DMS153 (cell line): ENCODE measurements at regions not wholly inside any gene's neighbourhood (a gene's known extent, or its start where the extent isn't known, plus 50 kb on each side); places are given as distances from the start of the nearest gene placed in this dataset.
"Not testable (repeated sequence)": the region's sequence is repeated elsewhere in the genome, so short reads cannot be mapped to it uniquely, and the experiment has no call there.

Experiments used
- DNase-seq: peaks from one replicate; lab custom pipeline; 2025; lab: John Stamatoyannopoulos, UW

DNA sequence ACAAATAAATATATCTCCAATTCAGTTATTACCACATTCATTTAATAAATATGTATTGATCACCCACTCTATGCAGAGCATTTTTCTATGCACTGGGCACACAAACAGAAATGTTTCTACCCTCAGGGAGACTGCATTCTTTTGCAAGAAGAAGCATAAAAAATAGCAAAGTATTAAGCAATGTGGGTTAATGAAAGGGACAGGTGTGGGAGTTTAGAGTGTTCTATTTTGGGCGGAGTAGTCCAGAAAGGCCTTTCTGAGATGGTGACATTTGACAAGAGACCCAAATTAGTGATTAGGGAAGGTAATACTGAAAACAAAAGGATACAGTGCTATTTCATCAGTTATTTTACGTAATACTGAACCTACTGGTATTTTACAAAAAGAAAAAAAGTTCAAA is 394.3 kb upstream of the CHST9 start:
- no peak for DNase-seq

GRCh38 chr18:27577752-27578151 is 392.6 kb upstream of the CHST9 start:
- DNase-seq: no peak

- DNase-seq: no peak
These were observed 392.2 kb upstream of the CHST9 start for GRCh38 chr18:27577265-27577664.

GRCh38 chr18:27567434-27567833 is 382.3 kb upstream of the CHST9 start:
- DNase-seq: no peak

DNA sequence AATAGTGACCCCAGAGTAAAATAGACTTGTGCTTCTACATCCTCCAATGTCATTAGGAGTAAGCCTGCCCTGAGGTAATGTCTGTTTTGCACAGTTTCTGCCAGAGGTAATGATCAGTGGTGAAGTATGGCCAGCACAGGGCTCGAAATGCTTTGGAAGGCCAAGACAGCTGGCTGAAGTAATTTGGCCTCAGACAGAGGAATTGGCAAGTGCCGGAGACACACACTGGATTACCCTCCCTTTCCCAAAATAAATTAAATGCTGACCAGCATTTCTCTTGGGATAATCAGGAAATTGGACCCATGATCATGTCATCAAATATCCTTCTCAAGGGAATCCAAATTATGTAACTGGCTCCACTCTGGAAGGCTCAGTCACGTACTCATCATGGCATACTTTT is 379.0 kb upstream of the CHST9 start:
- DNase-seq: no peak

- no peak for DNase-seq
These were observed 373.5 kb upstream of the CHST9 start for GRCh38 chr18:27558388-27559155.

DNA sequence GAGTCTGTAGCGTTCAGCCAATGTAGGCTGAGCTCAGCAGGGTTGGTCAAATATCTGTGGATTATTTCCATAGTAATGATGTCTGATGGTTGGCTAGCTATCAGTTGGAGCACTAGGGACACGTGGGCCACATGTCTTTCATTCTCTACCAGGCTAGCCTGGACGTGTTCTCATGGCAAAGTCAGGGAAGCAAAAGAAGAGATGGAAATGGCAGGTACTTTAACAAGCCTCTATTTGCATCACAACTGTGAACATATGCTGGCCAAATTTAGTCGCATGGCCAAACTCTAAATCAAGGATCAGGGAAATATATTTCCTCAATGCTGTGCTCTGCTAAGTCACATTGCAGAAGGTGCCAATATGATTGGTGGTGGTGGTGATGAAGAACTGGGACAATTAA is 371.6 kb upstream of the CHST9 start:
- peak; percentile 30 for DNase-seq

GRCh38 chr18:27549335-27550039 is 364.4 kb upstream of the CHST9 start:
- DNase-seq: no peak

DNA sequence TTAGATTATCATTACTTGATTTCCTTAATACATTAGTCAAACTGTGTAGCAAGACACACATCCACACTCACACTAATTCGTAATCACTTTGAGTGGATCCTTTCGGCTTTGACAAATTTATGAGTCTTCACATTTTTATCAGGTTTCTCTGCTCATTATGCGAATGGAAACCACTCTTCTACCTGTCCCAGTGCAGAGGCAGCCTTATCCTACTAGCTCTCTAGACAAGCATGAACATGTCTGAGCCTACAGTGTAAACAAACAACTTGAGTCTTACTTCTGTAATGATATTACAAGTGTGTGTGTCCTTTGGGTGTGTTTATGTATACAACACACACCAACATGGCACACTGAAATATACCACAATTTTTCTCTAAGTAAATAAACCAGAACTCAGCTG is 361.9 kb upstream of the CHST9 start:
- DNase-seq: peak; percentile 83

DNA sequence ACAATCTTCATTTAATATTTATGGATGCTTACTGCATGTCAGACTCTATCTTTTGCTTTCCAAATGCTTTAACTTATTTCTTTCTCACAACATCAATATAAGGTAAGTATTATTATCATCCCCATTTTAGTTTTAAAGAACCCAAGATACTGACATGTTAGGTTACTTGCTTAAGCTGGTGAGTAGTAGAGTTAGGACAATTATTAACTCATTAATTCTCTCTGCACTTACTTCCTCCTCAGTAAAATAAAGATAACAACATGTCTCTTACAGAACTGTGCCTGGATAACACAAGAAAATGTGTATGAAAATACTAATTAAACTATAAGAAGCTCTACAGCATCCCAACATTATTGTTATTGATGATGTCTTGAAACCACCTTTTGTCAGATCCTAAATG is 359.1 kb upstream of the CHST9 start:
- DNase-seq: no peak

DNA sequence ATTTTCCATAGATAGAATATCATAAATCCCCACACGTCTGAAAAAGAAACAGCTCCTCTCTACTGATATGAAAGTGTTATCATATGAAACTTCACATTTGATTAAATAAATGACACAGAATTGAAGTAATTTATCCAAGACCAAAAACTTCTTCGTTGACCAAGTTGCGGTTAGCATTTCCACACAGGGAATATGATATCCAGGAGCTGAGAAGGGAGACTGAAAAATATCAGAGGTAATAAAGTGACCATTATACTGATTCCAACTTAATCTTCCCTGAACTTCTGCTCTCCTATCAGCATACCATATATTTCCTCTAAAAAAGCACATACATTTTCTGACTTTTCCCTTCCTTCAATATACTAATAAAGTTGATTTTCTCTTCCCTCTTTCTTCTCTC is 356.2 kb upstream of the CHST9 start:
- DNase-seq: no peak

- no peak for DNase-seq
These were observed 355.0 kb upstream of the CHST9 start for GRCh38 chr18:27540111-27540510.

DNA sequence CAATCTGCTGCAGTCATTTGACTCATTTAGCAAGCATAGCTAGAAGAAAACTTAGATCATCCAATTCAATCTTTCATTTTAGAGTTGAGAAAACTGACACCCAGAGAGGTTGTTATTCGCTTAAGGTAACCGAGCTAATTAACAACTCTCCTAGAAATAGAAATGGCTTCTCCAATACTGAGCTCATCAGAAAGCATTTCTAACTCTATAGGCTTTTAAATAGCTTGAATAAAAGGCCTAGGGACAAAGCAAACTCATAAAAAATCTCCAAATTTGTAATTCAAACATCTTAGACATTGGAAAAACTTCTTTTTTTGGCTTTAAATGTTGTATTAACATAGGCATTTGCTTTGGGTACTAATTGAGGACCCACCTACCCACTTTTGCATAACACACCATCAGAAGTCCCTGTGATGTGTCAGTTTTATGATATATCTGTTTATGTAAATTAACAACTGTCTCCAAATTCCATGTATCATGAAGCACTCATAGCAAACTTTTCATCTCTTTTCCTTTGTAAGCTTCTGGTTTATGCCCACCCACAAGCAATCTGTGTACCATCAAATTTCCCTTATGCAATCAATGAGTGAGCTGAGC is 343.9 kb upstream of the CHST9 start:
- DNase-seq: no peak

DNA sequence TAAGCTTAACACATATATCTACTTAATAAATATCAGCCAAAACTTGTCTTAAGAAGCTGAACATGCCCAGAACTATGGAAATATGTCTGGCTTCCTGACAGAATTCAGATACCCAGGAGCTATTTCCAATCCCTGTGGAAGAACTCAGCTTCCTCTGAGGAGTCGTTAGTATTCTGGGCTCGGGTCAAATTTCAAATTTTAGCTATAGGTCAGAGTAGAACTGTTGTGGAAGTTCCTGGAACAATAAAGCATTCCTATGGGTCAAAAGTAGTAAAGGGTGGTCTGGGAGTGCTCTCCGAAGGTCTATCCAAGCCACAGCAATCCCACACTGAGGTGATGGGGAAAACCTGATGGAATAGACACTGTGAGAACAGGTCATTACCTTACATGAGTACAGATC is 342.7 kb upstream of the CHST9 start:
- DNase-seq: no peak

DNA sequence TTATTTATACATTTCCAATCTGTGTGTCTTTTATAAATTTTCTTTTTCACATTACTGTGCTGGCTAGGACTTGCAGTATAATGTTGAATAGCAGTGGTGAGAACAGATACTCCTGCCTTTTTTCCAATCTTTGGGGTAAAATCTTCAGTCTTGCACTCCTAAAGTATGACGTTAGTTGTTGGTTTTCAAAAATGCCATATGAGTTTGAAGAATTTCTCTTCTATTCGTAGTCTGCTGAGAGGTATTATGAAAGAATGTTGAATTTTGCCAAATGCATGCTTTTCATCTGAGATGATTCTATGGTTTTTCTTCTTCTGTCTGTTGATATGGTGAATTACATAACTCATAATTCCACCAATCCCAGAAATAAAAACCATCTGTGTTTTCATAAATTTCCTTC is 335.3 kb upstream of the CHST9 start:
- DNase-seq: no peak

DNA sequence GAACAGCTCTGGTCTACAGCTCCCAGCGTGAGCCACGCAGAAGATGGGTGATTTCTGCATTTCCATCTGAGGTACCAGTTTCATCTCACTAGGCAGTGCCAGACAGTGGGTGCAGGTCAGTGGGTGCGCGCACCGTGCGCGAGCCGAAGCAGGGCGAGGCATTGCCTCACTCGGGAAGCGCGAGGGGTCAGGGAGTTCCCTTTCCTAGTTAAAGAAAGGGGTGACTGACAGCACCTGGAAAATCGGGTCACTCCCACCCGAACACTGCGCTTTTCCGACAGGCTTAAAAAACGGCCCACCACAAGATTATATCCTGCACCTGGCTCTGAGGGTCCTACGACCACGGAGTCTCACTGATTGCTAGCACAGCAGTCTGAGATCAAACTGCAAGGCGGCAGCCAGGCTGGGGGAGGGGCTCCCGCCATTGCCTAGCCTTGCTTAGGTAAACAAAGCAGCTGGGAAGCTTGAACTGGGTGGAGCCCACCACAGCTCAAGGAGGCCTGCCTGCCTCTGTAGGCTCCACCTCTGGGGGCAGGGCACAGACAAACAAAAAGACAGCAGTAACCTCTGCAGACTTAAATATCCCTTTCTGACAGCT is 325.0 kb upstream of the CHST9 start:
- DNase-seq: not testable (repeated sequence)

GRCh38 chr18:27501671-27502070 is 316.6 kb upstream of the CHST9 start:
- DNase-seq: no peak

- DNase-seq: no peak
These were observed 315.4 kb upstream of the CHST9 start for GRCh38 chr18:27500531-27500930.

- no peak for DNase-seq
These were observed 312.1 kb upstream of the CHST9 start for GRCh38 chr18:27497246-27497645.

- no peak for DNase-seq
These were observed 308.1 kb upstream of the CHST9 start for GRCh38 chr18:27493182-27493581.

DNA sequence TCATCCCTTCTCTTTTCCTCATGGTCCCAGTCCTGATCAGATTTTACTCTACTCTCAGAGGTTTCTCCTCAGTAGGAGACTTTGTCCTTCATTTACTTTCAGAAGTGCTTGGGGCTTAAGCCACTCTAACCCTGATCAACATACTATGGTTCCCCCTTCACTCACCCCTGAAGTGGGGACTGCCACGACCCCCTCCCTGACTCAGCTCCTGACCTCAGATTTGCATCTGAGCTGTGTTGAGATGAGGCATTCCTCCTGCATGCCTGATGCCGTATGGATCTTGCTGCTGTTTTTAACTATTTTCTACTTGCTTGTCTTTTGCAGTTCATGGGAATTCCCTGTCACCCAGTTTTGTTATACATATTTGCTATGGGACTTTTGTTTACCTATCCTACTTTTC is 306.7 kb upstream of the CHST9 start:
- no peak for DNase-seq

- DNase-seq: peak; percentile 74
These were observed 298.2 kb upstream of the CHST9 start for GRCh38 chr18:27483276-27483675.

GRCh38 chr18:27478459-27478858 is 293.4 kb upstream of the CHST9 start:
- DNase-seq: no peak
